Prostate gland (tissue), 2 donors: ENCODE measurements at regions not wholly inside any gene's neighbourhood (a gene's known extent, or its start where the extent isn't known, plus 50 kb on each side); places are given as distances from the start of the nearest gene placed in this dataset.

Experiments used
- DNase-seq: peaks from one replicate; pipeline ENCODE4 v3.0.0-alpha.2; 2019; ENCODE audit warnings: low spot score
- H3K27ac ChIP-seq, 2 donors: fragments of 200-600 bp; sonication (generic); 2 replicates each; pipeline ENCODE4 v1.5.1; 2017 to 2019
- H3K27me3 ChIP-seq: fragments of 200-600 bp; sonication (generic); replicated peaks from 2 replicates; pipeline ENCODE4 v1.5.1; 2019; ENCODE audit not compliant: insufficient read depth
- H3K36me3 ChIP-seq, 2 donors: fragments of 200-600 bp; sonication (generic); 1 replicate in 1 of 2; 2 replicates in 1 of 2; pipeline versions ENCODE4 v1.5.1 to v1.8.1; 2017 to 2019
- H3K4me1 ChIP-seq: fragments of 200-600 bp; sonication (generic); replicated peaks from 2 replicates; pipeline ENCODE4 v1.5.1; 2019
- H3K4me3 ChIP-seq, 2 donors: fragments of 200-600 bp; sonication (generic); 2 replicates each; pipeline ENCODE4 v1.5.1; 2017 to 2019
- H3K9me3 ChIP-seq: fragments of 200-600 bp; sonication (generic); 2 replicates; pipeline ENCODE4 v1.5.1; 2017
- POLR2A ChIP-seq: fragments of 450-650 bp; IDR thresholded peaks from one replicate; pipeline ENCODE4 v1.6.1; 2016; ENCODE audit warnings: antibody characterized with exemption, mild to moderate bottlenecking
- POLR2AphosphoS5 ChIP-seq: sonication (generic); formaldehyde crosslinking; IDR thresholded peaks from one replicate; pipeline ENCODE4 v1.6.1; 2017; ENCODE audit warnings: antibody characterized with exemption
- WGBS: methylation state at CpG from one replicate; pipeline ENCODE4 v1.1.5; 2018; 5-methylcytosine and 5-hydroxymethylcytosine counted together
- intact Hi-C: fragments of 100-400 bp; cut with DNase I; formaldehyde crosslinking; loops from one replicate; pipeline ENCODE4 v1.14.2; 2022
- TF ChIP-seq, protein P1 (sequence below), 4 experiments: fragments of 200-600 bp in 2 of 4; fragments of 450-650 bp in 2 of 4; sonication (generic) in 2 of 4; IDR thresholded peaks; 1 replicate in 3 of 4; 2 replicates in 1 of 4; pipeline ENCODE4 v1.5.1; 2016 to 2019; ENCODE audit warnings: antibody characterized with exemption in 4 of 4, mild to moderate bottlenecking in 2 of 4, moderate library complexity in 2 of 4

DNA sequence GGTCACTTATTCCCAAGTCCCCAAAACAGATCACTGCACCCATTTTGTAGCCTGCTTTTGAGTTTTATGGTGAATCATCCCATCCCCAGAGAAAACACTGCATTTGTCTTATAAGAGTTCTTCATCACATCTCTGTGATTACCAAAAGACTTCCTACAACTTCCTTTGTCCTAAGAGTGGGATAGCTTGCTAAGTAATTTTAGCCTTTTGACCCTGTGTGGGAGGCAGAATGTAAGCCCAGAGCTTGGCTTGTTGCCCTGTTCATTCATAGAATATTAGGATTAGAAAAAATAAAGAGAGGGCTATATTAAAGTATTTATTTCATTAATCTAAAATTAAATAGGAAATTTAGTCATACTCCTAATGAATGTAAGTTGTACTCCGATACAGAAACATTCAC is 213.3 kb downstream of the MZT1 start:
- intact Hi-C loops, result no loop called here
- WGBS, result 51% methylated on average over 1 of the region's 1 CpG
- H3K4me1 ChIP-seq, result no peaks in the 10 kb centered on the region
- TF ChIP-seq, protein P1, sequence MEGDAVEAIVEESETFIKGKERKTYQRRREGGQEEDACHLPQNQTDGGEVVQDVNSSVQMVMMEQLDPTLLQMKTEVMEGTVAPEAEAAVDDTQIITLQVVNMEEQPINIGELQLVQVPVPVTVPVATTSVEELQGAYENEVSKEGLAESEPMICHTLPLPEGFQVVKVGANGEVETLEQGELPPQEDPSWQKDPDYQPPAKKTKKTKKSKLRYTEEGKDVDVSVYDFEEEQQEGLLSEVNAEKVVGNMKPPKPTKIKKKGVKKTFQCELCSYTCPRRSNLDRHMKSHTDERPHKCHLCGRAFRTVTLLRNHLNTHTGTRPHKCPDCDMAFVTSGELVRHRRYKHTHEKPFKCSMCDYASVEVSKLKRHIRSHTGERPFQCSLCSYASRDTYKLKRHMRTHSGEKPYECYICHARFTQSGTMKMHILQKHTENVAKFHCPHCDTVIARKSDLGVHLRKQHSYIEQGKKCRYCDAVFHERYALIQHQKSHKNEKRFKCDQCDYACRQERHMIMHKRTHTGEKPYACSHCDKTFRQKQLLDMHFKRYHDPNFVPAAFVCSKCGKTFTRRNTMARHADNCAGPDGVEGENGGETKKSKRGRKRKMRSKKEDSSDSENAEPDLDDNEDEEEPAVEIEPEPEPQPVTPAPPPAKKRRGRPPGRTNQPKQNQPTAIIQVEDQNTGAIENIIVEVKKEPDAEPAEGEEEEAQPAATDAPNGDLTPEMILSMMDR (IDR thresholded peaks at IDR 0.05), result no peak
- TF ChIP-seq POLR2AphosphoS5 (no peak), POLR2A (no peak)
- H3K4me3 ChIP-seq, result no peak overlapping the region
- DNase-seq, result no peak
- H3K9me3 ChIP-seq, result no peaks in the 10 kb centered on the region
- no peaks in the 10 kb centered on the region for H3K36me3 ChIP-seq
- no peak overlapping the region for H3K27ac ChIP-seq
- no peaks in the 10 kb centered on the region for H3K27me3 ChIP-seq

DNA sequence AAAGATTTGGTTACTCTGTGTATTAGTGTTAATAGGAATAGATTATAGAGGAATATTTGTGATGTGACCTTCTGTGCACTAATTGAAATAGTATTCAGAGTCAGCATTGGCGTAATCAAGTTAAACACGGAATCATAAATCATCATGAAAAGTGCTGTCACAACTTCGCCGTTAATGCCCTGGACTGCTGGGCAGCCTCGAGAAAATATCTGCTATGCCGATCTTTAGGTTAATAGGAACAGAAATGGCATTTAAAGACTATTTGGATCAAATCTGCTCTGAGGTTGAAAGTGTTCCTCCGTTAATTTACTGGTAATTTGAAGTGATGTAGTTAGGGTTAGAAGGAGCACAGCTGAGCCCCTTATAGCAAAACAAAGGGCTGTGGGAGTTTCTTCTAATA is 219.0 kb downstream of the MZT1 start:
- H3K27ac ChIP-seq, result no peak overlapping the region
- 55% methylated on average over 7 of the region's 7 CpGs for WGBS
- no peak overlapping the region for H3K4me3 ChIP-seq
- no peaks in the 10 kb centered on the region for H3K4me1 ChIP-seq
- DNase-seq, result no peak
- no peaks in the 10 kb centered on the region for H3K27me3 ChIP-seq
- TF ChIP-seq POLR2A (no peak), POLR2AphosphoS5 (no peak)
- TF ChIP-seq, protein P1 (IDR thresholded peaks at IDR 0.05), result no peak
- H3K9me3 ChIP-seq, result no peaks in the 10 kb centered on the region
- intact Hi-C loops, result no loop called here
- no peaks in the 10 kb centered on the region for H3K36me3 ChIP-seq

DNA sequence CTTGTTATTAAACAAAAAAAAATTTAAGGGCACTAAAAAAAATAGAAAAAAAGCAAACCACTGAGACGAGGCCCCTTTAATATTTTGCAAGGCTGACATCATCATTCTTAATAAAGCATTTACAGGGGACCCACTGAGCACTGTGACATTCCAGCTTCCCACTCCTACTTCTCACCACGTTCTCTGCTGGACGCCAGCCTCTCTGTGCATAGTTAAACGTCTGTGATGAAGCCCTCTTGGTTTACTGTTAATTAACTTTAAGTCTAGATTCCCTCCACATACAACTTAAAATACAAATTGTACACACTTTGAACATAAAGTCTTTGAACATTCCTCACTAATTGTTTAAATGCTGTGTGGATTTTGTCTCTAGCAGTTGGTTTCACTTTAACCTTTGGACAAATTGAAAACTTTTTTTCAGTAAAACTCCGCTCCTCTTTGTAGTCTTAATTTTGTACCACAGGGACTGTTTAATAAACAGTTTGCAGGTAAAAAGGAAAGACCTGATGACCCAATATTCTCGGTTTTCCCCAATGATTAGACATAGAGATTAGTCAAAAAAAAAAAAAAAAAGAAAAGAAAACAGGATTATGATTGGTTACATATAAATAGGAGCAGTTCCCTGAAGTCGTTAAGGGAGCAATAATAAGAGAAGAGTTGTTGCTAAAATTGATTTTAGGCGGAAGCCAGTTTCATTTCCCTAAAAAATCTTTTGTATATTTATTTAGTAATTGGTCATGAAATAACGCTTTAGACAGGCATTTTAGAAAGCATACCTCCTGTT is 219.8 kb downstream of the MZT1 start:
- intact Hi-C loops, result no loop called here
- Histone ChIP-seq H3K27ac (no peak overlapping the region), H3K27me3 (no peaks in the 10 kb centered on the region), H3K9me3 (no peaks in the 10 kb centered on the region), H3K36me3 (no peaks in the 10 kb centered on the region), H3K4me3 (no peak overlapping the region), H3K4me1 (no peaks in the 10 kb centered on the region)
- TF ChIP-seq, protein P1 (IDR thresholded peaks at IDR 0.05), result no peak
- no peak for TF ChIP-seq POLR2A
- no peak for DNase-seq
- 50% methylated on average over 9 of the region's 9 CpGs for WGBS

DNA sequence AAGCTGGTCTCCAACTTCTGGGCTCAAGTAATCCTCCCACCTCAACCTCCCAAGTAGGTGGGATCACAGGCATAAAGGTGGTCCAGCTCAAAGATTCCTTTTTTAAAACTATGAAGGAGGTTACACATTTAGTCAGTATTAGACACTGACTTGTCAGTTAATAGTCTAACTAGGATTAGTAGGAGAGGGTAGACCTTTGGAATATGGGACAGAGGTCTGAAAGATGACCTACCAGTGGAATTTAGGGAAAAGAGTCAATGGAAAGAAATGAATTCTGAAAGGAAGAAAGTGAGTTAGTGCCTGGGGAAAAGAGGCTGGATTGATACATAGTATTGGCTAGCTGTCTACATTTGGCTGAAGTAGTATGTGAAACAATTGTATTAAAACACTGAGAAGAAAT is 220.7 kb downstream of the MZT1 start:
- H3K4me3 ChIP-seq, result no peak overlapping the region
- no peaks in the 10 kb centered on the region for H3K36me3 ChIP-seq
- H3K27ac ChIP-seq, result no peak overlapping the region
- intact Hi-C loops, result no loop called here
- no peaks in the 10 kb centered on the region for H3K9me3 ChIP-seq
- DNase-seq, result no peak
- H3K4me1 ChIP-seq, result no peaks in the 10 kb centered on the region
- no peaks in the 10 kb centered on the region for H3K27me3 ChIP-seq
- no peak for TF ChIP-seq POLR2A
- TF ChIP-seq, protein P1 (IDR thresholded peaks at IDR 0.05), result no peak
- no peak for TF ChIP-seq POLR2AphosphoS5

DNA sequence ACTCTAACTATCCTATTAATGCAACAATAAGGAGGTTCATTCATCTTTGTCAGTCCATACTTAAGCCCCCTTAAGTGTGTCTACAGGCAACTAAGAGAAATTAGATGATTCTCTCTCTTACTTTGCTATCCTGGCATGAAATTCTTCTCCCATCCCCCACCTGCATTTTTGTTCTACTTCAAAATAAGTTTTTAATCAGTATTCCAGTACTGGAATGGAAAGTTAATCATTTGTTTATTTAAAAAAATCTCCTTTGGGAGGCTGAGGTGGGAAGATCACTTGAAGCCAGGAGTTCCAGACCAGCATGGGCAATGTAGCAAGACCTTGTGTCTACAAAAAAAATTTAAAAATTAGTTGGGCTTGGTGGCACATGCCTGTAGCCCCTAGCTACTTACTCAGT is 222.1 kb downstream of the MZT1 start:
- no peak for TF ChIP-seq POLR2A
- no peak for TF ChIP-seq POLR2AphosphoS5
- TF ChIP-seq, protein P1 (IDR thresholded peaks at IDR 0.05), result no peak
- DNase-seq, result no peak
- no peak overlapping the region for H3K27ac ChIP-seq
- no peaks in the 10 kb centered on the region for H3K9me3 ChIP-seq
- no peaks in the 10 kb centered on the region for H3K4me1 ChIP-seq
- H3K36me3 ChIP-seq, result no peaks in the 10 kb centered on the region
- no peaks in the 10 kb centered on the region for H3K27me3 ChIP-seq
- intact Hi-C loops, result no loop called here
- no peak overlapping the region for H3K4me3 ChIP-seq
